K562 (cell line): ENCODE measurements at regions not wholly inside any gene's neighbourhood (a gene's known extent, or its start where the extent isn't known, plus 50 kb on each side); places are given as distances from the start of the nearest gene placed in this dataset.

Experiments
- ATAC-seq: fragments of 200-7000 bp; cut with Tn5 transposase; 3 replicates; pipeline ENCODE4 v1.9.1; 2020; ENCODE audit warnings: moderate library complexity
- BruUV-seq: library from RNA; stranded (reverse); fragments of 400-500 nt; replicated peaks from 2 replicates; lab custom pipeline; 2021; lab: Mats Ljungman, UMichigan
- CTCF ChIA-PET: fragments of 300-600 bp; formaldehyde crosslinking; extraction: SDS; loops from one replicate; lab custom pipeline; 2021; ENCODE audit warnings: low intra/inter-chr PET ratio; lab: Yijun Ruan, JAX
- POLR2A ChIA-PET: fragments of 300-600, 350-650 bp; sonication (Branson Sonifier 250); formaldehyde crosslinking; extraction: SDS; loops from one replicate; lab custom pipeline; 2021; ENCODE audit warnings: antibody characterized with exemption, inconsistent platforms; lab: Yijun Ruan, JAX
- DNase-seq, 4 experiments: peaks; one replicate each; pipeline versions ENCODE4 v3.0.0 to v3.0.0-alpha.2; 2011 to 2018; ENCODE audit warnings: low spot score in 3 of 4, mixed read lengths in 3 of 4; ENCODE audit errors: extremely low read depth in 1 of 4
- FAIRE-seq: peaks from 2 replicates; lab custom pipeline; 2011; peaks lifted over from hg19 to GRCh38; lab: Jason Lieb, UNC
- H2AFZ ChIP-seq: 2 replicates; pipeline ENCODE4 v1.6.0; 2011; ENCODE audit warnings: low read depth, low read length, control low read depth, inconsistent platforms
- H3K27ac ChIP-seq: fragments of 200-600 bp; 3 replicates; pipeline ENCODE4 v1.8.0; 2011; ENCODE audit warnings: low read depth, mild to moderate bottlenecking, control low read depth, inconsistent platforms, low read length, moderate library complexity, mixed read lengths; ENCODE audit errors: extremely low read depth
- H3K27me3 ChIP-seq, 2 experiments: fragments of 300-600 bp in 1 of 2; 2 replicates in 1 of 2; 3 replicates in 1 of 2; pipeline versions ENCODE4 v1.6.0 to v1.8.0; 2011; ENCODE audit warnings: inconsistent platforms in 2 of 2, low read length in 2 of 2, mild to moderate bottlenecking in 1 of 2, mixed read lengths in 1 of 2, moderate library complexity in 1 of 2; ENCODE audit not compliant: control insufficient read depth in 2 of 2, insufficient read depth in 2 of 2
- H3K36me3 ChIP-seq: fragments of 300-600 bp; 3 replicates; pipeline ENCODE4 v1.8.0; 2011; ENCODE audit warnings: mild to moderate bottlenecking, low read length, inconsistent platforms; ENCODE audit not compliant: control insufficient read depth, insufficient read depth
- H3K4me1 ChIP-seq, 2 experiments: fragments of 200-600 bp in 1 of 2; replicated peaks in 1 of 2; 2 replicates in 1 of 2; 3 replicates in 1 of 2; pipeline versions ENCODE4 v1.5.1 to v1.8.0; 2011; ENCODE audit warnings: inconsistent platforms in 2 of 2, low read length in 2 of 2, mild to moderate bottlenecking in 1 of 2, mixed read lengths in 1 of 2, moderate library complexity in 1 of 2; ENCODE audit not compliant: control insufficient read depth in 2 of 2, insufficient read depth in 2 of 2
- H3K4me2 ChIP-seq: 2 replicates; pipeline ENCODE4 v1.6.1; 2011; ENCODE audit warnings: low read length, control low read depth, inconsistent platforms, mixed read lengths; ENCODE audit not compliant: insufficient read depth
- H3K4me3 ChIP-seq: fragments of 200-600 bp; sonication (generic), shearing (Covaris generic); 2 replicates; pipeline ENCODE4 v1.5.1; 2016; ENCODE audit warnings: control low read depth, inconsistent platforms
- H3K79me2 ChIP-seq: fragments of 200-600 bp; 3 replicates; pipeline ENCODE4 v1.8.0; 2011; ENCODE audit warnings: low read length, inconsistent platforms; ENCODE audit not compliant: control insufficient read depth, insufficient read depth
- H3K9ac ChIP-seq, 2 experiments: 2 replicates each; pipeline versions ENCODE4 v1.6.0 to v1.6.1; 2011; ENCODE audit warnings: low read depth in 2 of 2, low read length in 2 of 2, control low read depth in 1 of 2, inconsistent platforms in 1 of 2, mild to moderate bottlenecking in 1 of 2, mixed read lengths in 1 of 2; ENCODE audit not compliant: insufficient read depth in 1 of 2
- H3K9me1 ChIP-seq: one replicate; pipeline ENCODE4 v1.6.0; 2011; ENCODE audit warnings: inconsistent platforms, mild to moderate bottlenecking, low read length, moderate library complexity; ENCODE audit not compliant: control insufficient read depth, insufficient read depth
- H3K9me3 ChIP-seq: replicated peaks from 2 replicates; pipeline ENCODE4 v1.5.1; 2011; ENCODE audit warnings: low read depth, low read length, inconsistent platforms; ENCODE audit not compliant: control insufficient read depth, insufficient read depth
- H4K20me1 ChIP-seq: replicated peaks from 2 replicates; pipeline ENCODE4 v1.6.1; 2011; ENCODE audit warnings: low read length, inconsistent platforms, mixed read lengths; ENCODE audit not compliant: control insufficient read depth, insufficient read depth
- ATF7 ChIP-seq: fragments of 450-650 bp; IDR thresholded peaks from 2 replicates; pipeline ENCODE4 v1.7.1; 2014; ENCODE audit warnings: mild to moderate bottlenecking, moderate library complexity
- CBX5 ChIP-seq: IDR thresholded peaks from 2 replicates; pipeline ENCODE4 v1.6.1; 2014; ENCODE audit warnings: low read depth, borderline replicate concordance
- CEBPG ChIP-seq, 3 experiments: fragments of 200-800 bp in 1 of 3; sonication (Bioruptor generic) in 1 of 3; sonication (generic) in 1 of 3; formaldehyde crosslinking in 1 of 3; IDR thresholded peaks in 2 of 3; conservative IDR thresholded peaks in 1 of 3; 2 replicates each; pipeline versions ENCODE4 v1.6.1 to v1.8.0; 2016 to 2022; ENCODE audit warnings: missing compliant biosample characterization in 2 of 3, missing genetic modification characterization in 2 of 3, mild to moderate bottlenecking in 1 of 3, missing genetic modification reagents in 1 of 3
- CREB3 ChIP-seq: fragments of 450-650 bp; conservative IDR thresholded peaks from 2 replicates; pipeline ENCODE4 v1.6.1; 2016; ENCODE audit warnings: missing genetic modification characterization, low read depth, mild to moderate bottlenecking, missing compliant biosample characterization, moderate library complexity
- DIDO1 ChIP-seq: fragments of 450-650 bp; IDR thresholded peaks from 2 replicates; pipeline ENCODE4 v1.6.1; 2016; ENCODE audit warnings: low read depth, missing biosample characterization, missing genetic modification characterization
- ELF2 ChIP-seq: fragments of 250-450 bp; sonication (Bioruptor Pico); IDR thresholded peaks from 2 replicates; pipeline ENCODE4 v1.5.0; 2021; ENCODE audit warnings: mild to moderate bottlenecking
- FIP1L1 ChIP-seq: fragments of 200-400 bp; formaldehyde crosslinking; IDR thresholded peaks from 2 replicates; pipeline ENCODE4 v1.6.1; 2018; ENCODE audit warnings: mild to moderate bottlenecking, low read depth, low read length; ENCODE audit not compliant: poor library complexity, severe bottlenecking
- HMGN3 ChIP-seq: IDR thresholded peaks from 2 replicates; pipeline ENCODE4 v1.6.1; 2011; ENCODE audit warnings: borderline replicate concordance, low read depth, mild to moderate bottlenecking, mixed read lengths, low read length; ENCODE audit not compliant: insufficient read length; ENCODE audit errors: extremely low read depth
- KLF13 ChIP-seq: fragments of 450-650 bp; IDR thresholded peaks from 2 replicates; pipeline ENCODE4 v1.6.1; 2016; ENCODE audit warnings: missing genetic modification characterization, low read depth, mild to moderate bottlenecking, missing compliant biosample characterization, moderate library complexity, borderline replicate concordance
- NCOA2 ChIP-seq, 2 experiments: fragments of 450-650 bp; IDR thresholded peaks; 2 replicates each; pipeline ENCODE4 v1.6.1; 2018; ENCODE audit warnings: mild to moderate bottlenecking in 2 of 2, moderate library complexity in 1 of 2; ENCODE audit not compliant: partially characterized antibody in 2 of 2
- NFRKB ChIP-seq: fragments of 450-650 bp; IDR thresholded peaks from 2 replicates; pipeline ENCODE4 v1.6.1; 2016; ENCODE audit warnings: low read depth
- POLR3G ChIP-seq: IDR thresholded peaks from 2 replicates; pipeline ENCODE4 v1.6.1; 2011; ENCODE audit not compliant: insufficient read length, insufficient replicate concordance; ENCODE audit errors: extremely low read depth
- RHOXF2B ChIP-seq: fragments of 250-450 bp; sonication (Bioruptor Pico); conservative IDR thresholded peaks from 2 replicates; pipeline ENCODE4 v1.5.1; 2021
- SMAD2 ChIP-seq: fragments of 150-350 bp; IDR thresholded peaks from 2 replicates; pipeline ENCODE4 v1.6.1; 2014; ENCODE audit warnings: low read depth, mild to moderate bottlenecking, low read length
- SMAD3 ChIP-seq: fragments of 450-650 bp; formaldehyde crosslinking; conservative IDR thresholded peaks from 2 replicates; pipeline ENCODE4 v1.4.0; 2020; ENCODE audit warnings: mild to moderate bottlenecking
- STAT6 ChIP-seq: sonication (generic); formaldehyde crosslinking; IDR thresholded peaks from 2 replicates; pipeline ENCODE4 v1.8.1; 2023; ENCODE audit warnings: mild to moderate bottlenecking, missing genetic modification reagents
- ZBTB43 ChIP-seq: sonication (generic); formaldehyde crosslinking; IDR thresholded peaks from 2 replicates; pipeline ENCODE4 v1.8.0; 2023; ENCODE audit warnings: mild to moderate bottlenecking, missing genetic modification reagents
- WGBS: fragments of 100-300 bp; shearing (Covaris generic); methylation state at CpG from one replicate; pipeline ENCODE4 v1.1.6; 2016; ENCODE audit warnings: low coverage, mixed read lengths; ENCODE audit not compliant: insufficient coverage; ENCODE audit errors: missing lambda C conversion rate; 5-methylcytosine and 5-hydroxymethylcytosine counted together
- in situ Hi-C: fragments of 300-500 bp; cut with MboI; formaldehyde crosslinking; loops from 4 replicates; pipeline ENCODE4 v1.15.0; 2018; ENCODE audit warnings: inconsistent platforms, mixed read lengths
- intact Hi-C: fragments of 100-400 bp; cut with micrococcal nuclease; formaldehyde crosslinking; loops from 2 replicates; pipeline ENCODE4 v1.14.2; 2022

- Histone ChIP-seq H3K27ac (no peak overlapping the region), H3K27me3 (no peaks in the 10 kb centered on the region), H3K4me3 (no peak overlapping the region), H4K20me1 (no peaks in the 10 kb centered on the region), H3K36me3 (no peaks in the 10 kb centered on the region), H2AFZ (peak overlapping the region; percentile 67; the same call in 1 of the 2 replicates), H3K79me2 (no peaks in the 10 kb centered on the region), H3K4me2 (no peak overlapping the region), H3K9ac (no peak overlapping the region; a peak in 1 of 4 replicates), H3K9me1 (no peaks in the 10 kb centered on the region), H3K9me3 (peaks cover 7% of the 10 kb centered on the region; the same call in 1 of the 2 replicates), H3K4me1 (peaks cover 0 to 13% of the 10 kb centered on the region in 2 experiments; a peak in 3 of 5 replicates)
- ChIA-PET POLR2A (no interaction called here), CTCF (no interaction called here)
- in situ Hi-C loops (loop anchor here (25.0 kb wide), 1 partner anchor 325 kb away; no protein-coding TSS in a partner anchor), intact Hi-C loops (no loop called here)
- no peak for DNase-seq
- 6% methylated on average over 3 of the region's 3 CpGs for WGBS
- BruUV-seq, result no TSS peak
- ATAC-seq, result no peak
- FAIRE-seq, result no peak
- TF ChIP-seq SMAD2 (no peak), ZBTB43 (CRISPR knock-in tag) (no peak), RHOXF2B (CRISPR knock-in tag) (no peak), CEBPG (CRISPR knock-in tag; IDR thresholded peaks at IDR 0.05) (no peak), CEBPG (tag; conservative IDR thresholded peaks at IDR 0.05 in 1 of 2, IDR thresholded peaks at IDR 0.05 in 1 of 2) (no peak), NCOA2 (IDR thresholded peaks at IDR 0.05; ENCODE audit: partially characterized antibody in 2 of 2) (no peak), ELF2 (CRISPR knock-in tag) (no peak), DIDO1 (no peak), CBX5 (no peak), POLR3G (no peak), CREB3 (tag) (no peak), SMAD3 (CRISPR knock-in tag) (no peak), STAT6 (CRISPR knock-in tag) (no peak), HMGN3 (no peak), FIP1L1 (no peak), ATF7 (no peak), NFRKB (no peak), KLF13 (tag) (no peak)
These were observed 78.9 kb upstream of the ZNF280D start for GRCh38 chr15:56812221-56812620.
